HCT116 (cell line): ENCODE measurements at regions not wholly inside any gene's neighbourhood (a gene's known extent, or its start where the extent isn't known, plus 50 kb on each side); places are given as distances from the start of the nearest gene placed in this dataset.

Experiments
- EZH2 ChIP-seq: fragments of 200-600 bp; sonication (generic); IDR thresholded peaks from 2 replicates; pipeline ENCODE4 v1.6.1; 2017; ENCODE audit warnings: antibody characterized with exemption, mixed run types
- JUND ChIP-seq: IDR thresholded peaks from 2 replicates; pipeline ENCODE4 v1.6.1; 2012
- POLR2A ChIP-seq: IDR thresholded peaks from 2 replicates; pipeline ENCODE4 v1.7.0; 2011; ENCODE audit warnings: borderline replicate concordance; ENCODE audit not compliant: insufficient read depth, insufficient read length; ENCODE audit errors: extremely low read depth
- POLR2AphosphoS5 ChIP-seq: IDR thresholded peaks from 2 replicates; pipeline ENCODE4 v1.6.1; 2011; ENCODE audit warnings: mild to moderate bottlenecking, low read depth, low read length, moderate library complexity
- ZBTB33 ChIP-seq: IDR thresholded peaks from 2 replicates; pipeline ENCODE4 v1.6.1; 2011; ENCODE audit warnings: mild to moderate bottlenecking, low read length, moderate library complexity; ENCODE audit not compliant: insufficient replicate concordance; ENCODE audit errors: extremely low read depth
- ZFX ChIP-seq: fragments of 450-650 bp; IDR thresholded peaks from 2 replicates; pipeline ENCODE4 v1.6.1; 2017
- TF ChIP-seq, protein P1 (sequence below), 3 experiments: fragments of 200-600 bp in 1 of 3; sonication (generic) in 1 of 3; IDR thresholded peaks in 2 of 3; conservative IDR thresholded peaks in 1 of 3; 2 replicates each; pipeline ENCODE4 v1.5.1; 2012 to 2017; ENCODE audit warnings: low read depth in 2 of 3, low read length in 2 of 3, antibody characterized with exemption in 1 of 3, borderline replicate concordance in 1 of 3, control low read depth in 1 of 3, mild to moderate bottlenecking in 1 of 3, mixed read lengths in 1 of 3, mixed run types in 1 of 3, moderate library complexity in 1 of 3; ENCODE audit not compliant: insufficient read depth in 1 of 3

DNA sequence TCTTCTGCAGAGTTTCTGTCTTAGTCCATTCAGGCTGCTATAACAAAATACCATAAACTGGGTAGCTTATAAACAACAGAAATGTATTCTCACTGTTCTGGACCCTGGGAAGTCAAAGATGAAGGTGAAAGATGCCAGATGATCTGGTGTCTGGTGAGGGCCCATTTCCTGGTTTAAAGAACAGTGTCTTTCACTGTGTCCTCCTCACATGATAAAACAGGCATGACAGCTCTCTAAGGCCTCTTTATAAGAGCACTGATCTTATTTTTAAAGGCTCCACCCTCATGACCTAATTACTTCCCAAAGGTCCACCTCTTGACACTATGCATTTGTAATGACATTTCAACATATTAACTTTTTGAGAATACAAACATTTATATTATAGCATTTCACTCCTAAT is 250.2 kb upstream of the ZRANB2 start:
- TF ChIP-seq, protein P1, sequence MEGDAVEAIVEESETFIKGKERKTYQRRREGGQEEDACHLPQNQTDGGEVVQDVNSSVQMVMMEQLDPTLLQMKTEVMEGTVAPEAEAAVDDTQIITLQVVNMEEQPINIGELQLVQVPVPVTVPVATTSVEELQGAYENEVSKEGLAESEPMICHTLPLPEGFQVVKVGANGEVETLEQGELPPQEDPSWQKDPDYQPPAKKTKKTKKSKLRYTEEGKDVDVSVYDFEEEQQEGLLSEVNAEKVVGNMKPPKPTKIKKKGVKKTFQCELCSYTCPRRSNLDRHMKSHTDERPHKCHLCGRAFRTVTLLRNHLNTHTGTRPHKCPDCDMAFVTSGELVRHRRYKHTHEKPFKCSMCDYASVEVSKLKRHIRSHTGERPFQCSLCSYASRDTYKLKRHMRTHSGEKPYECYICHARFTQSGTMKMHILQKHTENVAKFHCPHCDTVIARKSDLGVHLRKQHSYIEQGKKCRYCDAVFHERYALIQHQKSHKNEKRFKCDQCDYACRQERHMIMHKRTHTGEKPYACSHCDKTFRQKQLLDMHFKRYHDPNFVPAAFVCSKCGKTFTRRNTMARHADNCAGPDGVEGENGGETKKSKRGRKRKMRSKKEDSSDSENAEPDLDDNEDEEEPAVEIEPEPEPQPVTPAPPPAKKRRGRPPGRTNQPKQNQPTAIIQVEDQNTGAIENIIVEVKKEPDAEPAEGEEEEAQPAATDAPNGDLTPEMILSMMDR (IDR thresholded peaks at IDR 0.05 in 2 of 3, conservative IDR thresholded peaks at IDR 0.05 in 1 of 3; ENCODE audit: borderline replicate concordance in 1 of 3, insufficient read depth in 1 of 3, low read depth in 2 of 3, low read length in 2 of 3), result no peak
- TF ChIP-seq POLR2A, result no peak
- no peak for TF ChIP-seq EZH2
- no peak for TF ChIP-seq ZBTB33
- TF ChIP-seq POLR2AphosphoS5, result no peak
- TF ChIP-seq ZFX, result no peak
- TF ChIP-seq JUND, result no peak
